ENCODE measurements at regions not wholly inside any gene's neighbourhood (a gene's known extent, or its start where the extent isn't known, plus 50 kb on each side); places are given as distances from the start of the nearest gene placed in this dataset.

DNA sequence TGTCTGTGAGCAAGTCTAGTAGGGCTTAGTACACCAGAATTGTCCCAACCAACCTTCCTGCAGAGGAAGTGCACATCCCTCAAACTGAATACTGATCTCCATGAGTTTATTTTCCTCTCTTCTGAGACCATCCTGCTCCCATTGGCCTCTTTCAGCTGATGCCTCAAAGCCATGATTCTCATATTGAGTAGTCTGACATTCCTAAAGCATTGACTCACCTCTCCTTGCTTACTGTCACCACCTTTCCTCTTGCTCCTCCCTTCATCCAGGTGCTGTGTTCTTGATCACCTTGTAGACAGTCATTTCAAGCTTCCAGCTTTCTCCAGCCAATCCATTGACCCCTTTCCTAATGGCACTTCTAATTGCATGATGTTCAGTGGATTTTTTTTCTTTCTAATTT is 583.7 kb upstream of the USP15 start:
- no peak overlapping the region for H3K4me3 ChIP-seq (ENCODE audit: low read depth, low read length)
- DNase-seq (ENCODE audit: low read depth): no peak

GRCh38 chr12:61687407-61687806 is 572.8 kb upstream of the USP15 start:
- no peak overlapping the region for H3K4me3 ChIP-seq (ENCODE audit: low read depth, low read length)
- no peak for DNase-seq (ENCODE audit: low read depth)

GRCh38 chr12:61694214-61694613 is 566.0 kb upstream of the USP15 start:
- H3K4me3 ChIP-seq (ENCODE audit: low read depth, low read length): no peak overlapping the region
- no peak for DNase-seq (ENCODE audit: low read depth)

GRCh38 chr12:61701471-61701870 is 558.7 kb upstream of the USP15 start:
- no peak for DNase-seq (ENCODE audit: low read depth)
- H3K4me3 ChIP-seq (ENCODE audit: low read depth, low read length): no peak overlapping the region

- DNase-seq (ENCODE audit: low read depth): no peak
- H3K4me3 ChIP-seq (ENCODE audit: low read depth, low read length): no peak overlapping the region
These were observed 553.4 kb upstream of the USP15 start for GRCh38 chr12:61706783-61707182.

- H3K4me3 ChIP-seq (ENCODE audit: low read depth, low read length): no peak overlapping the region
- DNase-seq (ENCODE audit: low read depth): no peak
These were observed 547.1 kb upstream of the USP15 start for GRCh38 chr12:61713121-61713520.

- no peak for DNase-seq (ENCODE audit: low read depth)
- no peak overlapping the region for H3K4me3 ChIP-seq (ENCODE audit: low read depth, low read length)
These were observed 542.2 kb upstream of the USP15 start for GRCh38 chr12:61717986-61718385.

- no peak overlapping the region for H3K4me3 ChIP-seq (ENCODE audit: low read depth, low read length)
- DNase-seq (ENCODE audit: low read depth): no peak
These were observed 520.3 kb upstream of the USP15 start for GRCh38 chr12:61739925-61740324.

GRCh38 chr12:61750604-61751003 is 509.6 kb upstream of the USP15 start:
- H3K4me3 ChIP-seq (ENCODE audit: low read depth, low read length): no peak overlapping the region
- DNase-seq (ENCODE audit: low read depth): no peak

DNA sequence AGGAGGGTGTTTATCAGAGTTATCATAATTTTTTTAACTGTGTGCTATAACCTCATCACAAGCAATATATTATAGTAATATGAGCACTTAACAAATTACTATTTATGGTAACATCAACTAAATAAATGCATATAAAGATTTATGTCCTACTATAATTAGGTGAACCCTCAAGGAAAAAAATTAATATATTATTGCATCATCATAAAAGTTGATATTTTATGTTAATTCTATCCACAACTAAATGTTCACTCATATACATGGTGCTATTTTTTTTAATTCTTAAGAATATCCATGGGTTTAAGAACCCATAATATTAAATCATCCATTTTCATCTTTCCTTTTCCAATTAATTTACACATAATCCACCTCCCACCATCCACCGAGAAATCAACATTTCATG is 506.0 kb upstream of the USP15 start:
- H3K4me3 ChIP-seq (ENCODE audit: low read depth, low read length): no peak overlapping the region

DNA sequence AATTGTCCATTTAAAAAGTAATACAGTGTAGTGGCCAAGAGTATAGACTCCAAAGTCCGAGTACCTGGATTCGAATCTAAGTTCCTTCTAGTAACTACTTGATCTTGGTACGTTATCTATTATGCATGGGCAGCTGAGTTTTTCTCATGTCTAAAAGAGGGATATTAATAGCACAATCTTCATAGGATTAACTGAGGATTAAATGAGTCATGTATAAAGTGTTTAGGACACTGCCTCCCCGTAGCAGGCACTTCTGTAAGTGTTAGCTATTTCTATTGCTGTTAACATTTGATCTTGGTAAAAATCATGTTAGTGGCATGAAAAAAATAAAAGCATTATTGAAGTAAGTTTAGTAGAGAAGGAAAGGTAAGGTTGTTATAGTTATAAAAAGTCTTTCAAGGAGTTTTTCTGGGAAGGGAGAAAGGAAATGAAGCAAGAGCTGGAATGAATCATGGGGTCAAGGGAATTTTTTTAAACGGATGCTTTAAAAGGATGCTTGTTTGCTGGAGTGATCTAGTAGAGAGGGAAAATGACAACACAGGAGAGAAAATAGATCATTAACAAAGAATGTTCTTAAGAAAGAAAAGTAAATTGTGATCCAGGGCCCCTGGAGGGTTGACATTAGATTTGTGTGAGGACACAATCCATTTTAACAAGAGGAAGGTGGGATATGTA is 502.2 kb upstream of the USP15 start:
- no peak for DNase-seq (ENCODE audit: low read depth)

More for the DNA sequence above, 506.0 kb upstream of the USP15 start:
- no peak for DNase-seq (ENCODE audit: low read depth)

DNA sequence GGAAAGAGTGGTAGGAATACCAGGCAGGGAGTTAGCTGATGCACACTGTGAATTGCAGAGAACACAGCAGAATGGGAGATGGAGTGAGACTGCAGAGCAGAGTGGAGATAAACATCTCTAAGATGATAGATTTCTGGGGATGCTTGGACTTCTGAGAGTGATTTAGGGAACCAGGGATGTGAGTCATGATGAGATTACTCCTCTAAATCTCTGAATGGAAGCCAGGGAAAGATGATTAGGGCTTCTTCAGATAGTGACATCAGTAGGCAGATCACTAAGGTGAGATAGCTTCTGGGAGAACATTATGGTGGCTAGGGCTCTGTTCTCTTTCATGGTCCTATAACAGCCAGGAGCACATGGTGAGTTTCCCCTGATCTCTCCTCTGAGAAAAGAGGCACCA is 501.5 kb upstream of the USP15 start:
- DNase-seq (ENCODE audit: low read depth): no peak
- H3K4me3 ChIP-seq (ENCODE audit: low read depth, low read length): no peak overlapping the region

More for the DNA sequence above, 502.2 kb upstream of the USP15 start:
- H3K4me3 ChIP-seq (ENCODE audit: low read depth, low read length): no peak overlapping the region

- DNase-seq (ENCODE audit: low read depth): no peak
- H3K4me3 ChIP-seq (ENCODE audit: low read depth, low read length): no peak overlapping the region
These were observed 494.3 kb upstream of the USP15 start for GRCh38 chr12:61765926-61766325.

GRCh38 chr12:61780435-61780834 is 479.8 kb upstream of the USP15 start:
- no peak for DNase-seq (ENCODE audit: low read depth)
- H3K4me3 ChIP-seq (ENCODE audit: low read depth, low read length): no peak overlapping the region

DNA sequence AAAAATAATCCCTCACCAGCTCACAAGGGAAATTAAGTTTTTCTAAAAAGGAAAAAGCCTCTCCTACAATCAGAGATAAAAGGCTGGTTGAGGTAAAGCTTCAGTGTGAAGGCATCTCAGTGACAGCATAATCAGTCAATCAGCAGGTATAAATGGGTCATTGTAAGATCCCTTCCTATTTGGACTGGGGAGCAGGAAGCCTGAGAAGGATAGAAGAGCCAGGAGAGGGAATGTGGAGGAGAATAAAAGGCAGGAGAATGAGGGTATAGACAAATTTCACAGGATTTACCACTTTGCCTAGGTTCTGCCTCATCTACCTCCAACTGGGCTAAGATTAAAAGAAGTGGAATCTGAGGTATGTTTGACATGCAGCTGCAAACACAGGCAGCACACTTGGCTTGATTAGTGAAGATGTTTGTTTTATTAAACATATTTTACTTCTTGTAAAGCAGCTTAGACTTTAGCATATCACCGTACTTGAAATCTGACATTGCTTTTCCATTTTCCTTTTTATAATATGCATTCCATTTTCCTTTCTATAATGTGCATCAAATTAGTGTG is 479.1 kb upstream of the USP15 start:
- DNase-seq (ENCODE audit: low read depth): no peak

GRCh38 chr12:61796846-61797245 is 463.4 kb upstream of the USP15 start:
- no peak overlapping the region for H3K4me3 ChIP-seq (ENCODE audit: low read depth, low read length)
- no peak for DNase-seq (ENCODE audit: low read depth)

More for the DNA sequence above, 479.1 kb upstream of the USP15 start:
- H3K4me3 ChIP-seq (ENCODE audit: low read depth, low read length): no peak overlapping the region

DNA sequence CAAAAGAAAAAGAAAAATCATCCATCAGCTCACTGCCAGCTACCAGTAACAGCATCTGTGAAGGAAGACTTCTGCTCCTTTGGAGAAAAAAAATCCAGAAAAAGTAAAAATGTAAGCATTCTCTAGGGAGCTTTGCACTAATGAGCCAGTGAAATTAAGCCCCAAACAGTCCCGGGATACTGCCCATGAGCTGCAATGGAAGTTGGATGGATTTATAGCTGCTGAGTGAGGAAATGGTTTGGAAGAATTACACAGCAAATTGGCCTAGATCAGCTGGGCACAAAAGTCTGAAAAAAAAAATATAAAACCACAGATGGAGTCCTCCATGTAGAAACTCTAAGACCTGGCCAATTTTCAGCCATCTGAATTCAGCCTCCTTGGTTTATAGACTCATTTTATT is 462.9 kb upstream of the USP15 start:
- no peak for DNase-seq (ENCODE audit: low read depth)

DNA sequence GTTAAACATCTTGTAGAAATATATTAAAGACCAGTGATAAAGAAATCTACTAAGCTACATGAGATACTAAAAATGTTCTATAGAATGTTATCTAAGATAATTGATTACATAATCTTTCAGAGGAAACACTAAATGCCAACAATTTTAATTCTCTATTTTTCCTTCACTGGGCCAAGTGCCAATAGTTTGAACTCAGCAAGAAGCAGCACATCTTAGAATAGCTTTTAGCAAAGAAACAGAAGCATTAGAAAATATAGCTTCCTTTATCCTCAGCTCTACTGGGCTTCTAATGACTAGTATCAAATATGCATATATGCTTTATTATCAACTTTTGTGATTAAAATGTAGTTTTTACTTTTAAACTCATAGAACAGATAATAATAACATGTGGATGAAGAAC is 461.4 kb upstream of the USP15 start:
- no peak overlapping the region for H3K4me3 ChIP-seq (ENCODE audit: low read depth, low read length)
- DNase-seq (ENCODE audit: low read depth): no peak

More for the DNA sequence above, 462.9 kb upstream of the USP15 start:
- H3K4me3 ChIP-seq (ENCODE audit: low read depth, low read length): no peak overlapping the region

DNA sequence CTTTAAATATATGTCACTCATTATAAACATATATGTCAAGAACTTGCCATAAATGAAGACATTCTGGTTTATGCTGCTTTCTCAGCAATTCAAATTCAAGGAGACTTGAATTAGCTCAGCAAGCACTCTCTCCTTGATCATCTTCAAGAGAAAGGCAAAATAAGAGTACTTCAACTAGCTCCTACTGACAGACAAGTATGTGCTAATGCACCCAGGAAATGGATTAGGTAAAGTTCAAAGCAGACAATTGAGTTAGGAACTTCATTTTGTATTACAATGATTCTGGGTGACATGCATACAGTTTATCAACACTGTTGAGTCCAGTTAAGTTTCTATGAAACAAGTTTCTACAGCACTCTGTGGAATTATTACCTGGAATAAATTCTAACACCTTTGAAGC is 455.9 kb upstream of the USP15 start:
- no peak for DNase-seq (ENCODE audit: low read depth)
- H3K4me3 ChIP-seq (ENCODE audit: low read depth, low read length): no peak overlapping the region

DNA sequence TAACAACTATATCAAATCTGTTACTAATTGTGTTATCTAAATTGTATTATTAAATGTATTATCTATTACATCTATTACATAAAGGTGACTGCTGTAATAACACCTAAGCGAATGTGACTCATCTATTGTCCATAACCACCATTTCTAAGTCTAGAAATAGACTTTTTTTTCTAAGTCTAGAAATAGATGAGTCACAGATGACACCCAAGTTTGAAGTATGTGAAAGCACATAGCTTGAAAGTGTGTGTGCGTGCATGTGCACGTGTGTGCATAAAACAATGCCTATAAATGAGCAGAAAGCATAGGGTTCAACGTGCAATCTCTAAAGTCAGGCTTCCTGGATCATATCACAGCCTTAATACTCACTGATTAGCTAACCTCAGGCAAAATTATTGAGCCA is 451.3 kb upstream of the USP15 start:
- H3K4me3 ChIP-seq (ENCODE audit: low read depth, low read length): no peak overlapping the region

DNA sequence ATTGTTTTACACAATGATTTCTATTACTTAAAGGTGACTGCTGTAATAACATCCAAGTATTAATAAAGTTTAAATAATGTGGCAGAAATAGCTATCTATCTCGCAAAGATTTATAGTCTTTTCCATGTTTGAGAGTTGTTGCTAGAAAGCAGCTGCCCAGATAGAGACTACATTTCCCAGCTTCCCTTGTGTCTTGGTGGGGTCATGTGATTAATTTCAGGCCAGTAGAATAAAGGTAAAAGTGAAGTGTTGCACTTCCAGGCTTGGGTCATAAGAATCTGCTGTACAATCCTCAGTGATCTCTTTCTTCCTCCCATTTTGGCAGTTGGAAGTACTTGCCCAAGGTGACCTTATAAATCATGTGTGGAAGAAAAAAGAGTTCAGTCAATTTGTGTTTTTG is 449.7 kb upstream of the USP15 start:
- H3K4me3 ChIP-seq (ENCODE audit: low read depth, low read length): no peak overlapping the region
- no peak for DNase-seq (ENCODE audit: low read depth)

More for the DNA sequence above, 451.3 kb upstream of the USP15 start:
- DNase-seq (ENCODE audit: low read depth): no peak

Measured in skeletal muscle cell (primary cell).